ENCODE measurements at regions not wholly inside any gene's neighbourhood (a gene's known extent, or its start where the extent isn't known, plus 50 kb on each side); places are given as distances from the start of the nearest gene placed in this dataset.

- no peaks in the 10 kb centered on the region for H3K36me3 ChIP-seq (ENCODE audit: control insufficient read depth in 2 of 4, insufficient read depth in 4 of 4, low read length in 3 of 4)
- no peak for TF ChIP-seq POLR2A (IDR thresholded peaks at IDR 0.05; ENCODE audit: control extremely low read depth in 1 of 2, low read depth in 2 of 2, low read length in 2 of 2)
- no peak for TF ChIP-seq RNF2 (IDR thresholded peaks at IDR 0.05; ENCODE audit: borderline replicate concordance, low read depth, low read length, missing control alignments, poor library complexity, severe bottlenecking)
- no peak for TF ChIP-seq JUN (IDR thresholded peaks at IDR 0.05; ENCODE audit: low read depth, low read length)
- TF ChIP-seq RFX5 (IDR thresholded peaks at IDR 0.05; ENCODE audit: borderline replicate concordance, low read depth, low read length): no peak
- TF ChIP-seq FOSL1 (IDR thresholded peaks at IDR 0.05; ENCODE audit: insufficient read depth, low read depth, low read length): no peak
- no peak for TF ChIP-seq KDM5A (IDR thresholded peaks at IDR 0.05; ENCODE audit: low read length)
- TF ChIP-seq TAF7 (optimal IDR thresholded peaks at IDR 0.05; ENCODE audit: borderline replicate concordance, low read depth, low read length): no peak
- no peak for FAIRE-seq
These were observed 170.9 kb upstream of the ZNF507 start for GRCh38 chr19:32174386-32175113.

More at GRCh38 chr19:32174386-32175113, 170.9 kb upstream of the ZNF507 start:
- Histone ChIP-seq H4K91ac (replicated peaks; ENCODE audit: insufficient read length, low read length) (no peak overlapping the region), H2BK12ac (ENCODE audit: low read depth, low read length) (no peak overlapping the region), H4K8ac (ENCODE audit: extremely low read depth, insufficient read depth, low read length) (no peak overlapping the region), H3K9ac (replicated peaks in 1 of 4; ENCODE audit: extremely low read depth in 1 of 4, low read depth in 3 of 4, low read length in 3 of 4) (no peak overlapping the region), H2AK5ac (ENCODE audit: low read depth, low read length) (no peak overlapping the region), H3K4me3 (ENCODE audit: extremely low read depth in 1 of 4, insufficient read depth in 2 of 4, low read depth in 3 of 4, low read length in 4 of 4) (no peak overlapping the region), H3K9me3 (ENCODE audit: insufficient read depth in 2 of 2, low read depth in 1 of 2, low read length in 1 of 2) (no peaks in the 10 kb centered on the region), H2BK20ac (ENCODE audit: low read length) (no peak overlapping the region), H2AFZ (ENCODE audit: low read length) (no peak overlapping the region), H2BK5ac (ENCODE audit: low read depth, low read length) (no peak overlapping the region), H3K4me1 (replicated peaks in 1 of 4; ENCODE audit: control insufficient read depth in 3 of 4, insufficient read depth in 4 of 4, low read length in 3 of 4) (peaks cover 0 to 7% (median 0%) of the 10 kb centered on the region in 4 experiments; a peak in 2 of 7 replicates), H3K4ac (replicated peaks; ENCODE audit: insufficient read length, low read depth, low read length) (no peak overlapping the region), H2BK15ac (ENCODE audit: low read length) (no peak overlapping the region), H3K79me2 (ENCODE audit: control insufficient read depth in 1 of 2, insufficient read depth in 2 of 2, low read length in 2 of 2) (no peaks in the 10 kb centered on the region), H3K27me3 (replicated peaks in 1 of 4; ENCODE audit: control insufficient read depth in 3 of 4, extremely low read depth in 1 of 4, insufficient read depth in 3 of 4, low read length in 3 of 4) (no peaks in the 10 kb centered on the region), H3K27ac (ENCODE audit: low read depth, low read length) (no peak overlapping the region), H3K56ac (replicated peaks; ENCODE audit: insufficient read length, low read depth, low read length) (no peak overlapping the region), H3K18ac (ENCODE audit: extremely low read depth, low read length) (no peak overlapping the region), H3K23me2 (ENCODE audit: low read depth, low read length) (no peaks in the 10 kb centered on the region; the same call in 1 of the 2 replicates), H2BK120ac (replicated peaks; ENCODE audit: low read depth, low read length) (no peak overlapping the region), H3K4me2 (ENCODE audit: insufficient read depth in 1 of 2, low read depth in 2 of 2, low read length in 2 of 2) (no peak overlapping the region), H3K23ac (ENCODE audit: insufficient read length) (no peak overlapping the region), H4K20me1 (replicated peaks in 1 of 2; ENCODE audit: control insufficient read depth in 1 of 2, insufficient read depth in 2 of 2, low read length in 2 of 2) (no peaks in the 10 kb centered on the region), H3K79me1 (ENCODE audit: low read depth, low read length) (no peaks in the 10 kb centered on the region), H4K5ac (ENCODE audit: insufficient read length, low read depth, low read length) (no peak overlapping the region), H3K14ac (ENCODE audit: insufficient read length) (no peak overlapping the region)
- DNase-seq (ENCODE audit: low read depth in 1 of 2, low spot score in 2 of 2): peak in 1 of 2 experiments; percentile 14
- 90% methylated on average over 8 of the region's 10 CpGs; no CpG with 5 or more reads in 1 of the 2 experiments for WGBS, 2 experiments (ENCODE audit: extremely low coverage in 1 of 2, insufficient coverage in 1 of 2, insufficient read length in 1 of 2, insufficient replicate concordance in 2 of 2, low coverage in 1 of 2, low lambda C conversion rate in 2 of 2, missing lambda C conversion rate in 1 of 2)
- CTCF ChIA-PET (ENCODE audit: partially characterized antibody): interaction anchor here (0.6 to 2.4 kb wide), 7 partner anchors 9 to 705 kb away, joined by 3 to 8 read pairs (median 3); no protein-coding TSS in a partner anchor
- POLR2A ChIA-PET (ENCODE audit: partially characterized antibody): no interaction called here
